ENCODE measurements at regions not wholly inside any gene's neighbourhood (a gene's known extent, or its start where the extent isn't known, plus 50 kb on each side); places are given as distances from the start of the nearest gene placed in this dataset.

- TF ChIP-seq, protein P1, sequence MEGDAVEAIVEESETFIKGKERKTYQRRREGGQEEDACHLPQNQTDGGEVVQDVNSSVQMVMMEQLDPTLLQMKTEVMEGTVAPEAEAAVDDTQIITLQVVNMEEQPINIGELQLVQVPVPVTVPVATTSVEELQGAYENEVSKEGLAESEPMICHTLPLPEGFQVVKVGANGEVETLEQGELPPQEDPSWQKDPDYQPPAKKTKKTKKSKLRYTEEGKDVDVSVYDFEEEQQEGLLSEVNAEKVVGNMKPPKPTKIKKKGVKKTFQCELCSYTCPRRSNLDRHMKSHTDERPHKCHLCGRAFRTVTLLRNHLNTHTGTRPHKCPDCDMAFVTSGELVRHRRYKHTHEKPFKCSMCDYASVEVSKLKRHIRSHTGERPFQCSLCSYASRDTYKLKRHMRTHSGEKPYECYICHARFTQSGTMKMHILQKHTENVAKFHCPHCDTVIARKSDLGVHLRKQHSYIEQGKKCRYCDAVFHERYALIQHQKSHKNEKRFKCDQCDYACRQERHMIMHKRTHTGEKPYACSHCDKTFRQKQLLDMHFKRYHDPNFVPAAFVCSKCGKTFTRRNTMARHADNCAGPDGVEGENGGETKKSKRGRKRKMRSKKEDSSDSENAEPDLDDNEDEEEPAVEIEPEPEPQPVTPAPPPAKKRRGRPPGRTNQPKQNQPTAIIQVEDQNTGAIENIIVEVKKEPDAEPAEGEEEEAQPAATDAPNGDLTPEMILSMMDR (IDR thresholded peaks at IDR 0.05; ENCODE audit: low read depth, low read length) = no peak
- Histone ChIP-seq H3K4me3 (ENCODE audit: low read depth, low read length) (no peak overlapping the region), H3K27me3 (no peaks in the 10 kb centered on the region), H3K4me1 (no peaks in the 10 kb centered on the region), H3K36me3 (no peaks in the 10 kb centered on the region), H3K9me3 (peaks cover under 1% of the 10 kb centered on the region)
- no peak for DNase-seq
These were observed 194.1 kb upstream of the ARID1B start for GRCh38 chr6:156583083-156583482.

DNA sequence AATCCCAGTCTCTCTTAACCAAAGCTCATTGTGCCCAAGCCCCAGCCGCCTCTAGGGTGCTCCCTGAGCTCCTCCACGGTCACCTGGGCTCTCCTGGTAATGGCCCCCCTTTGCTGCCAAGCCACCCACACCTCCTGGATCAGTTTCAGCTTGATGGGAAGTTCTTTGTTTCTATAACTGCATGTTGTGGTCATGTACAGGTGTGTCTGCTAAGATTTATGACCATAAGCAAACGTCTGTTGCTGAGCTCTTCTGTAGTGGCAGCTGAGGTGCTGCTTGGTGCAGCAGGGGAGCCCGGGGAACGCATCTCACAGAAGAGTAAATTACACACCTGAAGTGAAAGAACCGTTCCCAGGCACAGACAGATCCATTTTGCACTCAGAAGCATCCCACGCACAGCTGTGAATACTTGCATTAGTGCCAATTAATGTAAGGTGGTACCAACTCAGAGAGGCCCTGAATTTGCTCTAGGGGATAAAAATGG lies 194.6 kb upstream of the ARID1B start:
- H3K9me3 ChIP-seq = peaks cover 6% of the 10 kb centered on the region
- no peaks in the 10 kb centered on the region for H3K36me3 ChIP-seq
- H3K27me3 ChIP-seq = no peaks in the 10 kb centered on the region
- no peak overlapping the region for H3K4me3 ChIP-seq (ENCODE audit: low read depth, low read length)
- no peaks in the 10 kb centered on the region for H3K4me1 ChIP-seq
- TF ChIP-seq, protein P1 (IDR thresholded peaks at IDR 0.05; ENCODE audit: low read depth, low read length) = no peak
- no peak for DNase-seq

- TF ChIP-seq, protein P1 (IDR thresholded peaks at IDR 0.05; ENCODE audit: low read depth, low read length) = no peak
- no peak for DNase-seq
- Histone ChIP-seq H3K4me1 (no peaks in the 10 kb centered on the region), H3K27me3 (no peaks in the 10 kb centered on the region), H3K36me3 (no peaks in the 10 kb centered on the region), H3K4me3 (ENCODE audit: low read depth, low read length) (no peak overlapping the region), H3K9me3 (peaks cover 9% of the 10 kb centered on the region)
These were observed 197.6 kb upstream of the ARID1B start for GRCh38 chr6:156579564-156579963.

DNA sequence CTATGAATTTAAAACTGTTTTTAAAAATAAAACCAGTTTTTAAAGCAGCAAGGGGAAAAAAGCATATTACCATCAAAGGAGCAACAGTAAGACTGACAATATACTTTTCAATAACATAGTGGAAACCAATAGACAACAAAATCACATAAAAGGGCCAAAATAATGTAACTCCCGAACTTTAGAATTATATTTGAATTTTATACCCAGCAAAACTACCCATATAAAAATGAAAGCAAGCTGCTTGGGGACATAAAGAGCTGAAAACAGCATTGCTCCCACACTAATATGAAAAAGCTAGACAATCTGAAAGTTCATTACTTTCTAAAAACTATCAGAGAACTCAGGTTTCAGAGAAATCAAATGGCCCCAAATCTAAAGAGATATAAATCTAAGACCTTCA lies 199.4 kb upstream of the ARID1B start:
- Histone ChIP-seq H3K9me3 (peaks cover 9% of the 10 kb centered on the region), H3K36me3 (no peaks in the 10 kb centered on the region), H3K4me1 (no peaks in the 10 kb centered on the region), H3K27me3 (no peaks in the 10 kb centered on the region), H3K4me3 (ENCODE audit: low read depth, low read length) (no peak overlapping the region)
- TF ChIP-seq, protein P1 (IDR thresholded peaks at IDR 0.05; ENCODE audit: low read depth, low read length) = no peak
- no peak for DNase-seq

DNA sequence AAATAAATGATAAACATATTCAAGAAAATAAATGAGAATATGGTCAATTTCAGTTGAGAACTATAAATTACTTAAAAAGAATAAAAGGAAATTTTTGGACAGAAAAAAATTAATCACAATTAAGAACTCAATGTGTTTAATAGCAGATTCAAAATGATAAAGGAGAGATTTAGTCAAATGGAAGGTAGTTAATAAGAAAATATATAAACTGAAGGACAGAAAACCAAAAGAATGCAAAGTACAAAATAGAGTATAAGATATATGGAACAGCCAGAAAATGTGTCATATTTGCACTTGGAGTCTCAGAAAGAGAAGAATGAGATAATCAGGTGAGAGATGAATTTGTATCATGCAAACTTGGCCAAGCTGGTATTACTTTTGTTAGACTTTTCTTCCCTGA lies 201.8 kb upstream of the ARID1B start:
- Histone ChIP-seq H3K4me3 (ENCODE audit: low read depth, low read length) (no peak overlapping the region), H3K27me3 (no peaks in the 10 kb centered on the region), H3K4me1 (no peaks in the 10 kb centered on the region), H3K36me3 (no peaks in the 10 kb centered on the region), H3K9me3 (peaks cover 9% of the 10 kb centered on the region)
- no peak for DNase-seq
- TF ChIP-seq, protein P1 (IDR thresholded peaks at IDR 0.05; ENCODE audit: low read depth, low read length) = no peak

- H3K36me3 ChIP-seq = no peaks in the 10 kb centered on the region
- H3K4me3 ChIP-seq (ENCODE audit: low read depth, low read length) = no peak overlapping the region
- no peaks in the 10 kb centered on the region for H3K27me3 ChIP-seq
- no peak for DNase-seq
- no peaks in the 10 kb centered on the region for H3K9me3 ChIP-seq
- H3K4me1 ChIP-seq = no peaks in the 10 kb centered on the region
- TF ChIP-seq, protein P1 (IDR thresholded peaks at IDR 0.05; ENCODE audit: low read depth, low read length) = no peak
These were observed 212.4 kb upstream of the ARID1B start for GRCh38 chr6:156564807-156565149.

All from BE2C (cell line).